IPS-18c (cell line): ENCODE measurements at regions not wholly inside any gene's neighbourhood (a gene's known extent, or its start where the extent isn't known, plus 50 kb on each side); places are given as distances from the start of the nearest gene placed in this dataset.

Source experiments
- H3K4me3 ChIP-seq: 2 replicates; pipeline ENCODE4 v1.7.0; 2013; ENCODE audit warnings: low read depth, mild to moderate bottlenecking, low read length, moderate library complexity; ENCODE audit not compliant: insufficient read depth
- H3K9me3 ChIP-seq: one replicate; pipeline ENCODE4 v1.6.1; 2013; ENCODE audit warnings: mild to moderate bottlenecking, low read length, moderate library complexity; ENCODE audit not compliant: control insufficient read depth, insufficient read depth

- no peak overlapping the region for H3K4me3 ChIP-seq
- H3K9me3 ChIP-seq = no peaks in the 10 kb centered on the region
These were observed 500.7 kb upstream of the GBE1 start for GRCh38 chr3:82262193-82262592.

- no peak overlapping the region for H3K4me3 ChIP-seq
- H3K9me3 ChIP-seq = no peaks in the 10 kb centered on the region
These were observed 500.2 kb upstream of the GBE1 start for GRCh38 chr3:82261637-82262036.

GRCh38 chr3:82261013-82261412 is 499.6 kb upstream of the GBE1 start:
- H3K9me3 ChIP-seq = no peaks in the 10 kb centered on the region

GRCh38 chr3:82259994-82260393 is 498.5 kb upstream of the GBE1 start:
- no peak overlapping the region for H3K4me3 ChIP-seq
- H3K9me3 ChIP-seq = no peaks in the 10 kb centered on the region

More at GRCh38 chr3:82261013-82261412, 499.6 kb upstream of the GBE1 start:
- H3K4me3 ChIP-seq = no peak overlapping the region

GRCh38 chr3:82240322-82240721 is 478.9 kb upstream of the GBE1 start:
- Histone ChIP-seq H3K4me3 (no peak overlapping the region), H3K9me3 (no peaks in the 10 kb centered on the region)

- Histone ChIP-seq H3K4me3 (no peak overlapping the region), H3K9me3 (no peaks in the 10 kb centered on the region)
These were observed 474.8 kb upstream of the GBE1 start for GRCh38 chr3:82236257-82236656.

GRCh38 chr3:82229397-82229796 is 468.0 kb upstream of the GBE1 start:
- H3K4me3 ChIP-seq = no peak overlapping the region
- no peaks in the 10 kb centered on the region for H3K9me3 ChIP-seq

- Histone ChIP-seq H3K4me3 (no peak overlapping the region), H3K9me3 (no peaks in the 10 kb centered on the region)
These were observed 463.2 kb upstream of the GBE1 start for GRCh38 chr3:82224661-82225060.

GRCh38 chr3:82222401-82222800 is 461.0 kb upstream of the GBE1 start:
- no peak overlapping the region for H3K4me3 ChIP-seq

GRCh38 chr3:82217571-82217970 is 456.1 kb upstream of the GBE1 start:
- no peaks in the 10 kb centered on the region for H3K9me3 ChIP-seq
- H3K4me3 ChIP-seq = no peak overlapping the region

More at GRCh38 chr3:82222401-82222800, 461.0 kb upstream of the GBE1 start:
- H3K9me3 ChIP-seq = no peaks in the 10 kb centered on the region

GRCh38 chr3:82208002-82208710 is 446.7 kb upstream of the GBE1 start:
- Histone ChIP-seq H3K9me3 (peaks cover 2% of the 10 kb centered on the region), H3K4me3 (no peak overlapping the region)

GRCh38 chr3:82202269-82202668 is 440.8 kb upstream of the GBE1 start:
- peaks cover 2% of the 10 kb centered on the region for H3K9me3 ChIP-seq
- H3K4me3 ChIP-seq = no peak overlapping the region

GRCh38 chr3:82201316-82201715 is 439.9 kb upstream of the GBE1 start:
- H3K9me3 ChIP-seq = peaks cover 2% of the 10 kb centered on the region

GRCh38 chr3:82198009-82198408 is 436.6 kb upstream of the GBE1 start:
- Histone ChIP-seq H3K9me3 (no peaks in the 10 kb centered on the region), H3K4me3 (no peak overlapping the region)

More at GRCh38 chr3:82201316-82201715, 439.9 kb upstream of the GBE1 start:
- H3K4me3 ChIP-seq = no peak overlapping the region

GRCh38 chr3:82196645-82197044 is 435.2 kb upstream of the GBE1 start:
- H3K9me3 ChIP-seq = no peaks in the 10 kb centered on the region
- no peak overlapping the region for H3K4me3 ChIP-seq

GRCh38 chr3:82194870-82195269 is 433.4 kb upstream of the GBE1 start:
- H3K4me3 ChIP-seq = no peak overlapping the region
- H3K9me3 ChIP-seq = no peaks in the 10 kb centered on the region

GRCh38 chr3:82186017-82186416 is 424.6 kb upstream of the GBE1 start:
- no peaks in the 10 kb centered on the region for H3K9me3 ChIP-seq
- no peak overlapping the region for H3K4me3 ChIP-seq

- H3K4me3 ChIP-seq = no peak overlapping the region
- H3K9me3 ChIP-seq = no peaks in the 10 kb centered on the region
These were observed 417.8 kb upstream of the GBE1 start for GRCh38 chr3:82179291-82179690.

GRCh38 chr3:82178291-82178690 is 416.8 kb upstream of the GBE1 start:
- H3K9me3 ChIP-seq = no peaks in the 10 kb centered on the region
- H3K4me3 ChIP-seq = no peak overlapping the region
